Brain microvascular endothelial cell (primary cell): ENCODE measurements at regions not wholly inside any gene's neighbourhood (a gene's known extent, or its start where the extent isn't known, plus 50 kb on each side); places are given as distances from the start of the nearest gene placed in this dataset.

Experiments used
- DNase-seq: peaks from one replicate; pipeline ENCODE4 v3.0.0-alpha.2; 2020
- H3K27ac ChIP-seq: fragments of 250-450 bp; sonication (Bioruptor Pico); 2 replicates; pipeline ENCODE4 v1.5.1; 2020; ENCODE audit warnings: mild to moderate bottlenecking, moderate library complexity
- H3K27me3 ChIP-seq: fragments of 250-450 bp; sonication (Bioruptor Pico); replicated peaks from 2 replicates; pipeline ENCODE4 v1.5.1; 2020; ENCODE audit warnings: mild to moderate bottlenecking
- H3K36me3 ChIP-seq: fragments of 250-450 bp; sonication (Bioruptor Pico); replicated peaks from 2 replicates; pipeline ENCODE4 v1.5.1; 2020; ENCODE audit warnings: mild to moderate bottlenecking
- H3K4me3 ChIP-seq: 2 replicates; pipeline ENCODE4 v1.5.1; 2011; ENCODE audit warnings: low read depth, mild to moderate bottlenecking, control low read depth, low read length, moderate library complexity
- in situ Hi-C: cut with HindIII; loops from 2 replicates; pipeline ENCODE4 v1.10.0; 2017; ENCODE audit warnings: low sequenced_read_pairs, low pct_ligation_motif_present
- TF ChIP-seq, protein P1 (sequence below): IDR thresholded peaks from 2 replicates; pipeline ENCODE4 v1.5.1; 2011; ENCODE audit warnings: low read depth, mild to moderate bottlenecking, moderate library complexity, low read length, control low read depth, inconsistent platforms; ENCODE audit errors: missing control alignments

DNA sequence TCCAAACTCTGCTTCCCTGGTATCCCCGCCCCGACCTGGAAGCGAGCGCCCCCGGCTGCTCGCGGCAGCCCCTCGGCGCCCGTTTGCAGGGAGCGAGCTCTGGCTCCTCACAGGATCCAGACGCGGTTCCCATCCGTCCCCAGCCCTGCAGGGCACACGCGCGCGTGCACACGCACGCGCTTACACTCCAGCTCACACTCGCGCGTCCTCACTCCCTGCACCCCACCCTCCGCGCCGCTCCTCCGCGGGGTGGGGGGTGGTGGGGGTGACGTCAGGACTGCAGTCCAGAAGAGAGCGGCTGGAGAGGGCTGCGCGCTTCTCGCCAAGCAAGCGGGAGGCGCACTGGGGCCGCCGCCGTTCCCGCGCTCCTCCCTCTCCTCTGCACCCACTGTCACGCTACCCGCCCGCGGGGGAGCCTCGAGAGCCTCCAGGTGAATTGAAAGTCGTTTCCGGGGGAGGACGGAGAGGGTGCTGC is 255.6 kb downstream of the OTUD1 start:
- Histone ChIP-seq H3K27me3 (peaks cover 22% of the 10 kb centered on the region), H3K27ac (no peak overlapping the region), H3K36me3 (no peaks in the 10 kb centered on the region), H3K4me3 (no peak overlapping the region)
- DNase-seq: no peak
- in situ Hi-C loops: no loop called here
- TF ChIP-seq, protein P1, sequence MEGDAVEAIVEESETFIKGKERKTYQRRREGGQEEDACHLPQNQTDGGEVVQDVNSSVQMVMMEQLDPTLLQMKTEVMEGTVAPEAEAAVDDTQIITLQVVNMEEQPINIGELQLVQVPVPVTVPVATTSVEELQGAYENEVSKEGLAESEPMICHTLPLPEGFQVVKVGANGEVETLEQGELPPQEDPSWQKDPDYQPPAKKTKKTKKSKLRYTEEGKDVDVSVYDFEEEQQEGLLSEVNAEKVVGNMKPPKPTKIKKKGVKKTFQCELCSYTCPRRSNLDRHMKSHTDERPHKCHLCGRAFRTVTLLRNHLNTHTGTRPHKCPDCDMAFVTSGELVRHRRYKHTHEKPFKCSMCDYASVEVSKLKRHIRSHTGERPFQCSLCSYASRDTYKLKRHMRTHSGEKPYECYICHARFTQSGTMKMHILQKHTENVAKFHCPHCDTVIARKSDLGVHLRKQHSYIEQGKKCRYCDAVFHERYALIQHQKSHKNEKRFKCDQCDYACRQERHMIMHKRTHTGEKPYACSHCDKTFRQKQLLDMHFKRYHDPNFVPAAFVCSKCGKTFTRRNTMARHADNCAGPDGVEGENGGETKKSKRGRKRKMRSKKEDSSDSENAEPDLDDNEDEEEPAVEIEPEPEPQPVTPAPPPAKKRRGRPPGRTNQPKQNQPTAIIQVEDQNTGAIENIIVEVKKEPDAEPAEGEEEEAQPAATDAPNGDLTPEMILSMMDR: no peak

DNA sequence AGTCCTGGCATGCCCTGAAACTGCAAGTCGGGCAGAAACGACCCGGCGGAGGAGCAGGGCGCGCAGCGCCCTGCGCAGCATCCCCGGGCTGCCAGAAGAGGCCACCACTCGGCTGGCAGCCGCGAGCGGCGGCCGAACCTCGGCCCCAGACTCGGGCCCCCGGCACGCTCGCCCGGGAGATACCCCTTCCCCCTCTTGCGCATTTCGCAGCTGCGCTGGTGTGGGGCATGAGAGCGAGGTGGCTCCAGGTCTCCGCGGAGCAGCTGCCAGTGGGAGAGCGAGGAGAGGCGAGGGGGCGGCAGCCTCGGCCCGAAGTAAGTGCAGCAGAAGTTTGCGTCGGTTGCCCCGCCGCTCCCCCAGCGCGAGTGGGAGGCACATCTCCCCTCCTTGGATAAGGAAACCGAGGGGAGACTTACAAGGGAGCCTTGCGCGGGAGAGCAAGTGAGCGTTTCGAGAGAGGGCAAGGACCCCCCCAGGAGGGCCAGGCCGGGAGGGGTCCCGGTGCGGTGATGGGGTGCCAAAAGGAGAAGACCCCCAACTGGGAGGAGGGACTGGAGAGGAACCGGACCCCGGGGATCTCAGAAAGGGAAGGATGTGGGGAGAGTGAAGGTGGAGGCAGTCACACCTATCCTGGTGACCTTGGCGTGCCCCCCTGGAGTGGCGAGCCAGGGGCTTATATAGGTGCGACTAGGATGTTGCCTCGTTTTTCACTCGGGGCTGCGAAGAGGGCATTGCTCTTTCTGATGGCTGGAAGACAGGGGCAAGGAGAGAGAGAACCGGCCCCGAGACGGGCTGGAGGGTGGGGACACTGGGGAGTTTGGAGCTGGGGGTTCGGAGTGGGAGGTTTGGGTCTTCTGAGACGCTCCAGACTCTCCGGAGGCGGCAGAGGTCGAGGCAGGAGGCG is 256.3 kb downstream of the OTUD1 start:
- H3K27me3 ChIP-seq: peaks cover 22% of the 10 kb centered on the region
- H3K4me3 ChIP-seq: no peak overlapping the region
- no peaks in the 10 kb centered on the region for H3K36me3 ChIP-seq
- TF ChIP-seq, protein P1: no peak
- no peak for DNase-seq
- in situ Hi-C loops: no loop called here
- H3K27ac ChIP-seq: no peak overlapping the region

DNA sequence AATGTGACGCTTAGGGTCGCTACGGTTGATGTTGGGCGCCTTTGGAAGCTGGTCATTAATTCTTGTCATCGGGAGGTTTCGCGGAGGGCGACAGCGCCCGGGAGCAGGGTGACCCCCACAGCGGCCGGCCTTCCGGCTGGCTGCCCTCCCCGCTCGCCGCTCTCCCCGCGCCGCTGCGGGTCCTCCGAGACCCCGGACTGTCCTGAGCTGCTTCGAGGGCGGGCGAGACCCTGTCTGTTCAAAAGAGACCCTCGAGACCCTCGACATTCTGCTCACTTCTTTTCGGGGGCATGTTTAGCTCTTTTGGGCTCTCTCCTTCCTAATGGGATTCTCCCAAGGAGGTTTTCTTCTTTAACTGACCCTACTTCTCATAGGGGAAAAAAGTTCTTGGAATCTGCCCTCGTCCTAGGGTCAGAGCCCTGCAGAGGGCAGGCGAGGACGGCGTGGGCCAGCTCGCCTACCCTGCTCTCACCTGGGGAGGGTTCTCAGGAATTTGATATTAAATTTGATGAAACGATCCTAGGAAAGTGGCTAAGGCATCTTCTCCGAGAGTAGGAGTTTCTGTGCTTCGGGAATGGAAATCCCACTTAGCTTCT is 257.0 kb downstream of the OTUD1 start:
- in situ Hi-C loops: no loop called here
- H3K27ac ChIP-seq: no peak overlapping the region
- H3K36me3 ChIP-seq: no peaks in the 10 kb centered on the region
- peaks cover 22% of the 10 kb centered on the region for H3K27me3 ChIP-seq
- TF ChIP-seq, protein P1: no peak
- no peak for DNase-seq
- H3K4me3 ChIP-seq: no peak overlapping the region

DNA sequence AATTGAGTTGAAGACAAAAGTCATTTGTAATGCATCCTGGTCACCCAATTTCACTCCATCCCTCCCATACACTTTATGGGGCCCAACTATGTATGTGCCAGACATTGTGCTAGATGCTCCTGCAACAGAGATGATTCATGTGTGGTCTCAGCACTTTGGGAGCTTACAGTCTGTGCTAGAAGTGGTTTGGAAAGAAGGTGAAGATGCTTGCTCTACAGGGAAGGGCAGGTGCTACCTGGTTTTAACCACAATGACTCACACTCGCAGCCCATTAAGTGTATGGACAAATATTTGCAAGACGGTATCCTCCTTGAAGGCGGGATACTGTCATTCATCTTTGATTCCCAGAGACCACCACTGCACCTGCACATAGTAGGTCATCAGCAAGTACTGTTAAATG is 257.6 kb downstream of the OTUD1 start:
- Histone ChIP-seq H3K4me3 (no peak overlapping the region), H3K27ac (no peak overlapping the region), H3K36me3 (no peaks in the 10 kb centered on the region), H3K27me3 (peaks cover 22% of the 10 kb centered on the region)
- in situ Hi-C loops: no loop called here
- no peak for DNase-seq
- TF ChIP-seq, protein P1: no peak

DNA sequence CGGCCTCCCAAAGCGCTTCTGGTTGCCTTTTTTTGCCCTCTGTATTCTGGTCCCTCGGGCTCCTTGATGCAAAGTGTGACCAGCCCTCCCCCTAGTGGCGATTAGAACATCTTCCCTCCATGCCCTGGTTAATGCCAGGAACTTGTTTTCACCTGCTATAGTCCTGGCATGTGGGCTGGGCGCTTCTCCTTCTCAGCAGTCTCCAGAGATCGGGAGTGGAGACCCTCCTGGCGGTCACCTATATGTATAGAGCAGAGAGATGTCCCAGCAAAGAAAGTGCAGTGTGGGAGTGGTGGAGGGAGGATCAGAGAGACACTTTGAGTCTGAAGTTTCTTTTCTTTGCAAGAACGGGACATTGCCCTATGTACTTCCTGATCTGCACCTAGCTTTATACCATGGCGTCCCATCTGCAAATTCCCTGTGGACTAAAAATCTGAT is 264.1 kb downstream of the OTUD1 start:
- Histone ChIP-seq H3K36me3 (no peaks in the 10 kb centered on the region), H3K27me3 (no peaks in the 10 kb centered on the region), H3K27ac (no peak overlapping the region), H3K4me3 (no peak overlapping the region)
- in situ Hi-C loops: no loop called here
- TF ChIP-seq, protein P1: peak; percentile 75
- peak; percentile 29 for DNase-seq
